DLD1 (cell line): ENCODE measurements at regions not wholly inside any gene's neighbourhood (a gene's known extent, or its start where the extent isn't known, plus 50 kb on each side); places are given as distances from the start of the nearest gene placed in this dataset.
"Not testable (repeated sequence)": the region's sequence is repeated elsewhere in the genome, so short reads cannot be mapped to it uniquely, and the experiment has no call there.

Source experiments
- in situ Hi-C: cut with HindIII; loops from 2 replicates; pipeline ENCODE4 v1.10.0; 2017; ENCODE audit warnings: low sequenced_read_pairs

- in situ Hi-C loops, result no loop called here
These were observed 102.2 kb downstream of the TMX1 start for GRCh38 chr14:51342226-51342625.

- in situ Hi-C loops, result no loop called here
These were observed 112.0 kb downstream of the TMX1 start for GRCh38 chr14:51351997-51352396.

DNA sequence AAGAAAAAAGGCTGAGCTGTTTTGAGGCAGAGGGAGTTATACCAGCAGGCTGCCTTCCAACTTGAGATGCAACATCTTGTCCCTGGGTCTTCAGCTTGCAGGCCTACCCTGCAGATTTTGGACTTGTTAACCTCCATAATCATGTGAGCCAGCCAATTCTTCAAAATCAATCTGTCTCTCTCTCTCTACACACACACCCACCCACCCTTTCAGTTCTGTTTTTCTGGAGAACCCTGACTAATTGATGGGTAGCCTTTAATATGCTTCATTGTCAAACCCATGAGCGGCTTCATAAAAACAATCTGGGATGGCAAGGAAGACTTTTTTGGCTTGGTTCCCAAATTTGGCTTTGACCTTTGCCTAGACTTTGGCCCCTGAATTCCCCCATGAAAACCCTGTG lies 113.9 kb downstream of the TMX1 start:
- in situ Hi-C loops, result no loop called here

- in situ Hi-C loops, result no loop called here
These were observed 114.8 kb downstream of the TMX1 start for GRCh38 chr14:51354846-51355245.

DNA sequence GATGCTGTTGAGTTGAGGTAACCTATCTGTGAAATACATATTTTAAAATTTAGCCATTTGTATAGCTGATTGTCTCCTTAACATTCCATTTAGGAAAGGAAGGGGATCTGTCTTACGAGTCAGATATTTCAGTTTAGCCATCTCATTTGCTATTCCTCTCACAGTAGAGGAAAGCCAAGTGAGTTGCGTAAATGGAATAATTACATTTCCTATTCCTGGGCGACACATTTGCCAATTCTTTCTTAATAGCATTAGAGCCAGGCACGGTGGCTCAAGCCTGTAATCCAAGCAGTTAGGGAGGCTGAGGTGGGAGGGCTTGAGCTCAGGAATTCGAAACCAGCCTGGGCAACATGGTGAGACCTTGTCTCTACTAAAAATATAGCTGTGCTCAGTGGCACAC lies 116.3 kb downstream of the TMX1 start:
- in situ Hi-C loops, result no loop called here

DNA sequence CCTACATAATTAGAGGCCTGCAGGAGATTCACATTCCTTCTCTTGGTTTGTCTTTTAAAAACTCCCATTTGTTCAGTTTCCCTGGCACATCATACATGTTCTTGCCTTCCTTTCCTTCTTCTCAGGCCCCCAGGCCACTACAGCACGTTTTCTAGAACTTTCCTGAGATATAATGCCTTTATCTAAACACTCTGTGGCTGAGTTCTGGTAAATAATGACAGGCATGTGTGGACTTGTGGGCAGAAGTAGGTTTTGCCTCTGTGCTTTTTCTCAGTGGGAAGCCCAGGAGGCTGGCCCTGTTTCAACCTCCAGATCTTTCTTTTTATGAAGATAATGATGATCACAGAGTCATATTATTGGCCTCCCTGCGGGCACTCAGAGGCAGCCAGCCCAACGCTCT lies 117.2 kb downstream of the TMX1 start:
- in situ Hi-C loops, result no loop called here

GRCh38 chr14:51360592-51360991 lies 120.5 kb downstream of the TMX1 start:
- in situ Hi-C loops, result no loop called here

DNA sequence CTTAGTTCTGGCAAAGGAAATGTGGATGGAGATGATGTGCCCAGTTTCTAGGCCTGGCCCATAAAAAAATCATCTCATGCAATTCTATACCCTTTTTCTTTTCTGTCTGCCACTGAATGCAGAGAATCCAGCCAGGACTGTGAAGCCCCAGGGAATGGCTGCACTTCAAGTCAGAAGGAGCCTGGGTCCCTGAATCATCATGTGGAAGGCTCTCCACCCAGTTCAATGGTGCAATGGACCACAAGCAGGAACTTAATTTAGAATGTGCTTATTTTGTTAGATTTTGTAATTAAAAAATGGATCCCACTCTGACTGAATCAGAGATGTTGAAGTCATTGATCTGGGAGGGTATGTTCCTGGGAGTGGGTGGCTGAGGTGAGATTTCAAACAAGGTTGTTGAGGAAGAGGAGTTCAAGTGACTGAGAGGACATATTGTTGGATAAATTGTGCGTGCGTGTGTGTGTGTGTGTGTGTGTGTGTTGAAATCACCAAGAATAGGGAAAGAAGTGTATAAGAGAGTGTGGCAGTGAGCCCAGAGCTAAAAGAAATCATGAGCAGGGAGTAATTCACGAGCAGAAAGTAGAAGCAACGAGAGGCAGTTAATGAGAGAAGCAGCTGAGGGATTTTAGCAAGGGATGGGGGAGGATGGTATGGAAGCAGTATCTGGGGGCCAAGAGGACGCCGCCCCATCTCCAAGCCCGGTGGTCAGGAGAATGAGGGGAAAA lies 125.4 kb downstream of the TMX1 start:
- in situ Hi-C loops, result no loop called here

DNA sequence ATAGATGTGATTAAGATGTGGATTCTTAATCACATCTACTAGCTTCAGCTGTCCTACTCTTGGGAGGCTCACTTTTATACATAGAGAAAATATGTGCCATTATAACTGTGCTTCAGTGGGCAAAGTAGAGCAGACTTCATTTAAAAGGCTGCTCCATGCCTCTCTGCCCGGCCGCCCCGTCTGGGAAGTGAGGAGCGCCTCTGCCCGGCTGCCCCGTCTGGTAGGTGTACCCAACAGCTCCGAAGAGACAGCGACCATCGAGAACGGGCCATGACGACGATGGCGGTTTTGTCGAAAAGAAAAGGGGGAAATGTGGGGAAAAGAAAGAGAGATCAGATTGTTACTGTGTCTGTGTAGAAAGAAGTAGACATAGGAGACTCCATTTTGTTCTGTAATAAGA lies 126.4 kb downstream of the TMX1 start:
- in situ Hi-C loops, result not testable (repeated sequence)

DNA sequence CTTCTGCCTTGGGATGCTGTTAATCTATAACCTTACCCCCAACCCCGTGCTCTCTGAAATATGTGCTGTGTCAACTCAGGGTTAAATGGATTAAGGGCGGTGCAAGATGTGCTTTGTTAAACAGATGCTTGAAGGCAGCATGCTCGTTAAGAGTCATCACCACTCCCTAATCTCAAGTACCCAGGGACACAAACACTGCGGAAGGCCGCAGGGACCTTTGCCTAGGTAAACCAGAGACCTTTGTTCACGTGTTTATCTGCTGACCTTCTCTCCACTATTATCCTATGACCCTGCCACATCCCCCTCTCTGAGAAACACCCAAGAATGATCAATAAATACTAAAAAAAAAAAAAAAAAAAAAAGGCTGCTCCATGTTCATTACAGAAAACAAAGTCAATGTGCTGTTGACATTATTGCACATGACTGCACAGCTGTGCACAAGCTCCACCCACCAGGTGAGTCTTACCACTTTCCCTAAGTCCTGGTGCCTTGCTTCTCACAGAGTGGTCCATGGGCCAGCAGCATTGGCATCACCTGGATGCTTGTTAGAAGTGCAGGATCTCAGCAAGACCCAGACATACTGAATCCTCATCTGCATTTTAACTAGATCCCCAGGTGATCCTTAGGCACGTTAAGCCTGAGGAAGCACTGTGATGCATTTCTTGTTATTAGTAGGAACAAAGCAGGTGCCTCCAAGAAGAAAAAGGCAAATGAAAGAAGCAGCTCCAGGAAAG lies 127.0 kb downstream of the TMX1 start:
- in situ Hi-C loops, result not testable (repeated sequence)

- in situ Hi-C loops, result no loop called here
These were observed 127.5 kb downstream of the TMX1 start for GRCh38 chr14:51367600-51367931.

- in situ Hi-C loops, result no loop called here
These were observed 128.7 kb downstream of the TMX1 start for GRCh38 chr14:51368721-51369163.

DNA sequence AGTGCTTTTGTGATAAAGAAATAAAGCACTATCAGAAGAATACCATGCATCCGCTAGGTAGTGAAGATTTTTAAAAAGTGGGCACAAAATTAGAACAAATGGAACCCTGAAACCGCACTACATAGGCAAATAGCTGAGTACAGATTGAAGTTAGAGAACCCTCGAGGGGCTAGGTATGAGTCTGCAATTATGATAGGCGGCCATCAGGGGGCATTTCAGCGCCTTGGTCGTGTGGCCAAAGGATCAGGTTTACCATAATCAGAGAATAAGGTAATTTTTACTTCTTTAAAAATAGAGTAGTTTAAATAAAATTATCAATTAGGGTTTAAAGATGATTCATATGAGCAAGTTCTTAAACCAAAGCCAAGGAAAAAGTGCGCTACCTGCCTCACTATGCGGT lies 129.8 kb downstream of the TMX1 start:
- in situ Hi-C loops, result no loop called here

- in situ Hi-C loops, result no loop called here
These were observed 130.8 kb downstream of the TMX1 start for GRCh38 chr14:51370758-51371386.

DNA sequence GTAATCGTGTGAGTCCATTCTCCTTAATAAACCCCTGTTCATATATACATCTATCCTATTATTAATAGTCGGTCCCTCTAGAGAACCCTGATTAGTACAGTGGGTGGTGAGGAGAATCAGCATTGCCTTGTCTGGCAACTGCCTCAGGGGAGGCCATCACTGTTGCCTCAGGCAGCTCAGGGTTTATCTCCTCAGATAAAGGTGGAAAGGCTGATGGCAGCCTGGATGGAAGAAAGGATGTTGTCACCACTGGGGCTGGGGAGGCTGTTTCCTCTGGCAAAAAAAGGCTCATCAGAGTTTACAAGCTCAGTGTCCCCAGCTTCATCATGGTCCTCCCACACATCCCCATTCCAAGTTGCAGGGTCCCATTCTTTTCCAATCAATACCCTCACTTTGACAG lies 137.1 kb downstream of the TMX1 start:
- in situ Hi-C loops, result not testable (repeated sequence)

- in situ Hi-C loops, result no loop called here
These were observed 142.5 kb downstream of the TMX1 start for GRCh38 chr14:51382506-51382905.

- in situ Hi-C loops, result no loop called here
These were observed 146.4 kb downstream of the TMX1 start for GRCh38 chr14:51386411-51386810.

GRCh38 chr14:51386983-51387735 lies 147.1 kb downstream of the TMX1 start:
- in situ Hi-C loops, result no loop called here

- in situ Hi-C loops, result no loop called here
These were observed 152.4 kb downstream of the TMX1 start for GRCh38 chr14:51392416-51392815.

- in situ Hi-C loops, result no loop called here
These were observed 154.3 kb downstream of the TMX1 start for GRCh38 chr14:51394384-51394783.

GRCh38 chr14:51394804-51395203 lies 154.8 kb downstream of the TMX1 start:
- in situ Hi-C loops, result no loop called here
